Head of caudate nucleus (tissue), 42 donors: ENCODE measurements at regions not wholly inside any gene's neighbourhood (a gene's known extent, or its start where the extent isn't known, plus 50 kb on each side); places are given as distances from the start of the nearest gene placed in this dataset.
"Not testable (repeated sequence)": the region's sequence is repeated elsewhere in the genome, so short reads cannot be mapped to it uniquely, and the experiment has no call there.

Source experiments
- DNase-seq, 42 donors: peaks; one replicate each; pipeline versions ENCODE4 v3.0.0 to v3.0.0-alpha.2; 2020 to 2021; ENCODE audit warnings: mixed read lengths in 7 of 42
- intact Hi-C: fragments of 100-400 bp; cut with DNase I; formaldehyde crosslinking; loops from one replicate; pipeline ENCODE4 v1.15.0; 2022

GRCh38 chr14:87667659-87668058, 325.3 kb downstream of the GALC start:
- no peak for DNase-seq
- intact Hi-C loops, result no loop called here

- no peak for DNase-seq
- intact Hi-C loops, result no loop called here
Measured at GRCh38 chr14:87656315-87656714, 336.7 kb downstream of the GALC start.

- no peak for DNase-seq
- intact Hi-C loops, result no loop called here
Measured at GRCh38 chr14:87652278-87652677, 340.7 kb downstream of the GALC start.

- intact Hi-C loops, result no loop called here
- DNase-seq, result no peak
Measured at GRCh38 chr14:87644689-87645088, 348.3 kb downstream of the GALC start.

- intact Hi-C loops, result no loop called here
- peak in 18 of 42 donors; percentile 3 to 55 (median 17) for DNase-seq
Measured at GRCh38 chr14:87643005-87643404, 350.0 kb downstream of the GALC start.

- intact Hi-C loops, result no loop called here
- DNase-seq, result no peak
Measured at GRCh38 chr14:87640553-87640952, 352.4 kb downstream of the GALC start.

GRCh38 chr14:87638196-87638595, 354.8 kb downstream of the GALC start:
- intact Hi-C loops, result no loop called here
- no peak for DNase-seq

GRCh38 chr14:87635442-87635841, 357.5 kb downstream of the GALC start:
- no peak for DNase-seq

GRCh38 chr14:87632796-87633195, 360.2 kb downstream of the GALC start:
- no peak for DNase-seq
- intact Hi-C loops, result no loop called here

More at GRCh38 chr14:87635442-87635841, 357.5 kb downstream of the GALC start:
- intact Hi-C loops, result no loop called here

GRCh38 chr14:87630846-87631245, 362.1 kb downstream of the GALC start:
- intact Hi-C loops, result no loop called here

GRCh38 chr14:87629788-87630187, 363.2 kb downstream of the GALC start:
- intact Hi-C loops, result no loop called here

More at GRCh38 chr14:87630846-87631245, 362.1 kb downstream of the GALC start:
- no peak for DNase-seq

GRCh38 chr14:87628780-87629179, 364.2 kb downstream of the GALC start:
- intact Hi-C loops, result no loop called here
- DNase-seq, result no peak

More at GRCh38 chr14:87629788-87630187, 363.2 kb downstream of the GALC start:
- DNase-seq, result no peak

- intact Hi-C loops, result no loop called here
- peak in 1 of 42 donors; percentile 11 for DNase-seq
Measured at GRCh38 chr14:87628129-87628528, 364.9 kb downstream of the GALC start.

GRCh38 chr14:87626266-87626665, 366.7 kb downstream of the GALC start:
- no peak for DNase-seq
- intact Hi-C loops, result no loop called here

- intact Hi-C loops, result no loop called here
Measured at GRCh38 chr14:87623616-87624015, 369.4 kb downstream of the GALC start.

GRCh38 chr14:87617079-87617478, 375.9 kb downstream of the GALC start:
- no peak for DNase-seq
- intact Hi-C loops, result no loop called here

More at GRCh38 chr14:87623616-87624015, 369.4 kb downstream of the GALC start:
- DNase-seq, result no peak

GRCh38 chr14:87615822-87616679, 376.9 kb downstream of the GALC start:
- intact Hi-C loops, result no loop called here
- DNase-seq, result peak in 41 of 42 donors; percentile 6 to 79 (median 57)

GRCh38 chr14:87615047-87615446, 377.9 kb downstream of the GALC start:
- no peak for DNase-seq
- intact Hi-C loops, result no loop called here

GRCh38 chr14:87613881-87614280, 379.1 kb downstream of the GALC start:
- intact Hi-C loops, result no loop called here
- DNase-seq, result no peak

GRCh38 chr14:87607056-87607455, 385.9 kb downstream of the GALC start:
- DNase-seq, intact Hi-C loops: not testable (repeated sequence)

GRCh38 chr14:87601036-87601435, 391.9 kb downstream of the GALC start:
- intact Hi-C loops, result no loop called here
- DNase-seq, result no peak
